GM12878 (cell line): ENCODE measurements at regions not wholly inside any gene's neighbourhood (a gene's known extent, or its start where the extent isn't known, plus 50 kb on each side); places are given as distances from the start of the nearest gene placed in this dataset.

Experiments
- ATAC-seq: fragments of 200-7000 bp; cut with Tn5 transposase; 3 replicates; pipeline ENCODE4 v1.9.1; 2020; ENCODE audit warnings: mild to moderate bottlenecking, moderate library complexity
- BruUV-seq: library from RNA; stranded (reverse); fragments of 400-500 nt; replicated peaks from 2 replicates; lab custom pipeline; 2021; lab: Mats Ljungman, UMichigan
- CTCF ChIA-PET: fragments of 300-600 bp; sonication (Branson Sonifier 250); formaldehyde crosslinking; extraction: SDS; loops from one replicate; lab custom pipeline; 2021; ENCODE audit warnings: inconsistent platforms; lab: Yijun Ruan, JAX
- POLR2A ChIA-PET: fragments of 350-600 bp; formaldehyde crosslinking; extraction: SDS; loops from one replicate; lab custom pipeline; 2021; ENCODE audit warnings: inconsistent platforms; lab: Charles Lee
- RAD21 ChIA-PET: fragments of 300-600 bp; sonication (Branson Sonifier 250); formaldehyde crosslinking; loops from one replicate; lab custom pipeline; 2023; ENCODE audit warnings: antibody characterized with exemption; ENCODE audit not compliant: unreplicated experiment; lab: Charles Lee
- SMC1A ChIA-PET: fragments of 300-600 bp; sonication (Branson Sonifier 250); formaldehyde crosslinking; loops from one replicate; lab custom pipeline; 2023; ENCODE audit not compliant: unreplicated experiment, uncharacterized antibody; lab: Charles Lee
- DNase-seq: peaks from one replicate; pipeline ENCODE4 v3.0.0-alpha.2; 2011; ENCODE audit warnings: low read depth, low spot score
- FAIRE-seq: peaks from 3 replicates; lab custom pipeline; 2011; peaks lifted over from hg19 to GRCh38; lab: Jason Lieb, UNC
- H2AFZ ChIP-seq: 2 replicates; pipeline ENCODE4 v1.6.0; 2011; ENCODE audit warnings: low read depth, low read length, control low read depth; ENCODE audit not compliant: control insufficient read depth
- H3K27ac ChIP-seq: 2 replicates; pipeline ENCODE4 v1.5.1; 2011; ENCODE audit warnings: control low read depth; ENCODE audit not compliant: control insufficient read depth, insufficient read depth
- H3K27me3 ChIP-seq, 2 experiments: replicated peaks in 1 of 2; 2 replicates each; pipeline versions ENCODE4 v1.6.0 to v1.6.1; 2011; ENCODE audit warnings: low read length in 1 of 2; ENCODE audit not compliant: control insufficient read depth in 2 of 2, insufficient read depth in 2 of 2
- H3K36me3 ChIP-seq, 2 experiments: 2 replicates each; pipeline ENCODE4 v1.5.1; 2011; ENCODE audit warnings: low read length in 1 of 2; ENCODE audit not compliant: control insufficient read depth in 2 of 2, insufficient read depth in 2 of 2
- H3K4me1 ChIP-seq: 2 replicates; pipeline ENCODE4 v1.6.1; 2011; ENCODE audit warnings: mild to moderate bottlenecking, low read length, moderate library complexity, mixed read lengths; ENCODE audit not compliant: control insufficient read depth, insufficient read depth
- H3K4me2 ChIP-seq: 2 replicates; pipeline ENCODE4 v1.6.0; 2011; ENCODE audit warnings: control low read depth; ENCODE audit not compliant: control insufficient read depth, insufficient read depth
- H3K4me3 ChIP-seq: fragments of 200-600 bp; sonication (generic); 2 replicates; pipeline ENCODE4 v1.5.1; 2016
- H3K79me2 ChIP-seq: 2 replicates; pipeline ENCODE4 v1.6.0; 2011; ENCODE audit warnings: low read length; ENCODE audit not compliant: control insufficient read depth, insufficient read depth
- H3K9ac ChIP-seq: 2 replicates; pipeline ENCODE4 v1.8.0; 2011; ENCODE audit warnings: low read length, control low read depth, mixed read lengths; ENCODE audit not compliant: control insufficient read depth, insufficient read depth
- H3K9me3 ChIP-seq: replicated peaks from 3 replicates; pipeline ENCODE4 v1.5.1; 2011; ENCODE audit warnings: mild to moderate bottlenecking, low read length; ENCODE audit not compliant: control insufficient read depth, insufficient read depth
- H4K20me1 ChIP-seq: 2 replicates; pipeline ENCODE4 v1.6.0; 2011; ENCODE audit not compliant: control insufficient read depth, insufficient read depth
- IRF4 ChIP-seq: IDR thresholded peaks from 2 replicates; pipeline ENCODE4 v1.6.1; 2011; ENCODE audit warnings: low read depth, low read length
- KLF5 ChIP-seq: fragments of 450-650 bp; IDR thresholded peaks from 2 replicates; pipeline ENCODE4 v1.6.1; 2014; ENCODE audit warnings: mild to moderate bottlenecking; ENCODE audit not compliant: partially characterized antibody
- NFXL1 ChIP-seq: fragments of 450-650 bp; IDR thresholded peaks from 2 replicates; pipeline ENCODE4 v1.6.1; 2017; ENCODE audit warnings: antibody characterized with exemption, mild to moderate bottlenecking, borderline replicate concordance
- PRDM15 ChIP-seq: fragments of 450-650 bp; formaldehyde crosslinking; IDR thresholded peaks from 2 replicates; pipeline ENCODE4 v1.4.0; 2020; ENCODE audit warnings: mild to moderate bottlenecking, moderate library complexity
- ZBTB40 ChIP-seq: fragments of 450-650 bp; IDR thresholded peaks from 2 replicates; pipeline ENCODE4 v1.6.1; 2016; ENCODE audit warnings: mild to moderate bottlenecking, moderate library complexity, borderline replicate concordance
- ZNF592 ChIP-seq: fragments of 450-650 bp; IDR thresholded peaks from 2 replicates; pipeline ENCODE4 v1.6.1; 2017; ENCODE audit warnings: mild to moderate bottlenecking, moderate library complexity
- WGBS: methylation state at CpG from one replicate; pipeline ENCODE4 v1.1.6; 2016; ENCODE audit warnings: low lambda C conversion rate; ENCODE audit not compliant: insufficient replicate concordance, insufficient coverage; ENCODE audit errors: missing lambda C conversion rate; 5-methylcytosine and 5-hydroxymethylcytosine counted together
- in situ Hi-C: fragments of 300-500 bp; cut with MboI; formaldehyde crosslinking; loops from 9 replicates; pipeline ENCODE4 v1.14.3; 2018; ENCODE audit warnings: mixed read lengths
- intact Hi-C: fragments of 100-400 bp; cut with micrococcal nuclease; formaldehyde crosslinking; loops from one replicate; pipeline ENCODE4 v1.14.2; 2022; ENCODE audit not compliant: unreplicated experiment

GRCh38 chr9:120117081-120117480 is 462.9 kb downstream of the CDK5RAP2 start:
- WGBS = 31% methylated on average over 4 of the region's 4 CpGs
- no peaks in the 10 kb centered on the region for H3K79me2 ChIP-seq
- no peak overlapping the region for H3K4me2 ChIP-seq
- POLR2A ChIA-PET = no interaction called here
- no peak for TF ChIP-seq KLF5
- no peak for TF ChIP-seq ZBTB40
- TF ChIP-seq NFXL1 = no peak
- no peak for TF ChIP-seq ZNF592
- no peak for TF ChIP-seq PRDM15
- no peak for TF ChIP-seq IRF4
- H4K20me1 ChIP-seq = no peaks in the 10 kb centered on the region
- BruUV-seq = no TSS peak
- in situ Hi-C loops = no loop called here
- no peaks in the 10 kb centered on the region for H3K9me3 ChIP-seq
- H3K36me3 ChIP-seq = no peaks in the 10 kb centered on the region
- FAIRE-seq = no peak
- no peak for ATAC-seq
- no peak overlapping the region for H3K4me3 ChIP-seq
- SMC1A ChIA-PET = no interaction called here
- RAD21 ChIA-PET = no interaction called here
- no peak overlapping the region for H3K27ac ChIP-seq
- CTCF ChIA-PET = no interaction called here
- no peak for DNase-seq
- H2AFZ ChIP-seq = no peak overlapping the region
- intact Hi-C loops = no loop called here
- H3K27me3 ChIP-seq = no peaks in the 10 kb centered on the region
- no peaks in the 10 kb centered on the region for H3K4me1 ChIP-seq
- H3K9ac ChIP-seq = no peak overlapping the region
